ENCODE measurements at regions not wholly inside any gene's neighbourhood (a gene's known extent, or its start where the extent isn't known, plus 50 kb on each side); places are given as distances from the start of the nearest gene placed in this dataset.

- TF ChIP-seq POLR2A (IDR thresholded peaks at IDR 0.05) (no peak), CTCF (IDR thresholded peaks at IDR 0.05) (no peak), POLR2AphosphoS5 (IDR thresholded peaks at IDR 0.05) (no peak)
Observed at GRCh38 chr4:132506568-132506967, 642.5 kb upstream of the PCDH10 start.
